Left kidney (tissue), 1 donor: ENCODE measurements at regions not wholly inside any gene's neighbourhood (a gene's known extent, or its start where the extent isn't known, plus 50 kb on each side); places are given as distances from the start of the nearest gene placed in this dataset.

Experiments
- DNase-seq: peaks from one replicate; pipeline ENCODE4 v3.0.0-alpha.2; 2013

DNA sequence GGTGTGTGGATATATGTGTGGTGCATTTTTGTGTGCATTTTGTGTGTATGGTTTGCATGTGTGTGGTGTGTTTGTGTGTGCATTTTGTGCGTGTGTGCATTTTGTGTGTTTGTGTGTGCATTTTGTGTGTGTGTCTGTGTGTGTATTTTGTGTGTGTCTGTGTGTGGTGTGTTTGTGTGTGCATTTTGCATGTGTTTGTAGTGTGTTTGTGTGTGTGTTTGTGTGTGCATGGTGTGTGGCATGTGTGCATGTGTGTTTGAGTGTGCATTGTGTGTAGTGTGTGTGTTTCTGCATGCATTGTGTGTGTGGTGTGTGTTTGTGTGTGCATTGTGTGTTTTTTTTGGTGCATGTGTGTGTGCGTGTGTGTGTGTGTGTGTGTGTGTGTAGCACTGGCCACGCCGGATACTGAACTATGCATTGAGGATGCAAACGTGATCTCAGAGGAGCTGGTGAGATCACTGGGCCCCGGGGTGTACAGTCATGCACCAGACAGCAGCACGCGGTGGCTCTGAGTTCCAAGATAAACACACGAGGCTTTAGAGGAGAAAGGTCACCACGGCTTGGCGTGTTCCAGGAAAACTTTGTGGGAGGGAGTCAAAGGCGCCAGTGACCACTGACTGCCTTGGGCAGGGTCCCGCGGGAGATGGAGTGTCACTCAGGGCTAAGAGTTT lies 106.6 kb upstream of the SHH start:
- peak; percentile 27 for DNase-seq

DNA sequence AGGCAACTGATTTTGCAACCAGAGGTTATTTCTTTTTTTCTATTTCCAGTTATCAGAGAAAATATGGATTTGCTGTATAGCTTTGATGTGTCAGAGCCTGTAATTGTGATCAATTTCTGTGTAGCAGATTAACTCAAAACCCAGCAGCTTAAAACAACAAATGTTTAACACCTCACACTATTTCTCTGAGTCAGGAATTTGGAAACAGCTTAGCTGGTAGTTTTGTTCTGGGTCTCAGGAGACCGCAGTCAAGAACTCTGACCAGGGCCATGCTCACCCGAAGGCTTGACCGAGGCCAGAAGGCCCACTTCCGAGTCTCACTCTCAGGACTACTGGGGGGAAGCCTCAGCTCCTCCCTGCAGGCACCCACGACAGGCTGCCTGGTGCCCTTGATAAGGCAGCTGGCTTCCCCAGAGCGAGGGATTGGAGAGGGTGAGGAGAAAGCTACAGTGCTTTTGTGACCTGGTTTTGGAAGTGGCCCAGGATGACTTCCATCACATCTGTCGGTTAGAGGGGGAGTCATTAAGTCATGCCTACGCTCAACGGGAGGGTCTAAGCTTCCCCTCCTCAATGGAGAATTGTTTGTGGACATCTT lies 105.7 kb upstream of the SHH start:
- DNase-seq: no peak

DNA sequence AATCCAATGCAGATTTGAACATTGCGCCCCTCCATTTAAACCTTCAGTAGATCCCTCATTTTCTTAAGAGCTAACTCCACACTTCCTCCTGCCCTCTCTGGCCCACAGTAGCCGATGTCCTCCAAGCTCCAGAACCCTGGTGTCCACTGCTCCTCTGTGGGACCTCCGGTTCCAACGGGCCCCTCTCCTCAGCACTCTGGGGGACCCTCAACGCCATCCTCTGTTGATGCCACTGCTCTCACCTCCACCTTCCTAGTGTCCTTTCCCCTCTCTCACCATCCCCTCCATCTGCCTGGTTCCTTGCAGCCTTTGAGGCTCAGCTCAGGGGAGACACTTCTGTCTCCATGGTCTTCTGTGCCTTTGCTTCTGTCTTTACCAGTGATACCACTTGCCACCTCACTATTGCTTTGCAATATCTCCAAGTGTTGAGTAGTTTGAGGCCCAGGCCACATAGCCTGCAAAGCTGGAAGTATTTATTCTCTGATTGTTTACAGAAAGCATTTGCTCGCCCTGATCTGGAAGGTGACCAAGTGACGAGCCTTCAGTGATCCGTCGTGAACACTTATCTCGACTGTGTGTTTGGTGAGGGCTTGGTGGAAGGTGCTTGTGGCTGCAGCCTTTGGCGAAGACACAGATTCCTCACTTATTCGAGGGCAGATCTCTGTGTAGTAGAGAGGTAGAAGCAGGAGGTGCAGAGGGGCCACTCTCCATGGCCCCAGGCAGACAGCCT lies 104.8 kb upstream of the SHH start:
- no peak for DNase-seq

DNA sequence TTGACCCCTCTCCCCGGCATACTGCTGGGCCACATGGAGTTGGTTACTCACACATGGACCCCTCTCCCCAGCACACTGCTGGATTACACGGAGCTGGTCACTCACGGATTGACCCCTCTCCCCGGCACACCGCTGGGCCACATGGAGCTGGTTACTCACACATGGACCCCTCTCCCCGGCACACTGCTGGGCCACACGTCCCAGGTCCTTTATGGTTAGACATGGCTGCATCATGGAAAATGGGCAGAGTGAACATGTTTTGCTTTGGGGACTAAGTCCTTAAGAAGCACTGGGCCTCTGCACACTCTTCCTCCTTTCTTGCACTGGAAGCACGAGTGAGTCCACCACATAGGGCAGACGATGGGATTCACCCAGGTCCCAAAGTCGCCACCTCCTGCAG lies 102.1 kb upstream of the SHH start:
- DNase-seq: no peak

DNA sequence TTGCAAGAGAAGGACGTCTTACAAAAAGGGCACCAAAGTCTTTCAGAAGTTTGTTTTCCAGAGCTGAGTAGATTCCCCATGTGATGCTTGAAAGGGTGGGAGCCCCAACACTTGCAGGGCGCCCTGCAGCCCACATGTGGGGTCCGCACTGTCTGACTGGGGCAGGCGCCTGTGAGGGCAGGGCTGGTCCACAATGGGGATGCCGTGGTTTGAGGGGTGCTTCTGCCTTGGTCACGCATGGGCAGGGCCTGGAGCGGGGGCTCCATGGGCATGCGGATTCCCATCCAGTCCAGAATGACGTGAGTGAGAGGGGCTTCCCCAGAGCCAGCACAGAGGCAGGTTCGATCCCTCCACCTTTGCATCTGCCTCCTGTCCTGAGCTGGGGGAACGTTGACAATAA lies 101.5 kb upstream of the SHH start:
- DNase-seq: no peak

DNA sequence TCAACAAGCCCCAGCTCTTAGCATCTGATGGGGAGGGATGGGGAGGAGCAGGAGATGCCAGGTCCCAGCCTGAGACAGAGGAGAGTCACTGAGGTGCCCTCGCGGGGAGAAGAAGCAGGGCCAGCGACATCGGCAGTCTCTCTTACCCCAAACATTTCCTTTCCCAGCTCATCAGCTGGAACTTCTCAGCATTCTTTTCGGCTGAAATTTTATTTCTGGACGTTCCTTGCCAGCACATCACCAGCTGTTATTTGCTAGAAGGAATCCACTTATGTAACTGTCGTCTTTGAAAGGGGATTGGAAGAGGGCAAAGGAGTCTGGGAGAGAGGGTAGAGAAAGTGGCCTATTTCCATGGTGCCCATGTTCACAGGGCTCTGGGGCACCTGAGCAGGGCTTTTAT lies 101.0 kb upstream of the SHH start:
- peak; percentile 24 for DNase-seq

DNA sequence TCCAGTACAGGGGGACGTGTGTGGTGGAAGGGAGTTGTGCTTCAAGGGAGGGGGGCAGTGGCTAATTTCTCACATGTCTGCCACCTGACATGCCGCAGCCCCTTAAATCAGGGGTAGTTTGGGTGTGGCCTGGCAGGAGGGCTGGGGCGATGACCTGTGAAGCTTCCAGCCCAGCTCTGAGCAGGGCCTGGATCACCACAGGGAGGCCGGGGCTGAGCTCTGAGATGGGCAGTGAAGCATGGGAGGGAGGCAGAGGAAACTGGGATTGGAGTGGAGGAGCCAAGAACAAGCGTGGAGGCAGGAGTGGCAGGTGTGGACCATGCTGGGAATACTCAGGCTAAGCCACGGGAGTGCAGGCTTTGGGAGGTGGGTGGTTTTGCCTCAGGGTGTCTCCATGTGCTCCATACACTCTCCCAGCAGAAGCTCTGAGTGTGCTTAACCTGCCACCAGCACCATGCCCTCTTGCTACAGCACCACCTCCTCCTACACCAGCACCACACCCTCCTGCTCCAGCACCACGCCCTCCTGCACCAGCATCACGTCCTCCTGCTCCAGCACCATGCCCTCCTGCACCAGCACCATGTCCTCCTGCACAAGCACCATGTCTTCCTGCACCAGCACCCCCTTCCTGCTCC lies 99.3 kb upstream of the SHH start:
- DNase-seq: no peak

DNA sequence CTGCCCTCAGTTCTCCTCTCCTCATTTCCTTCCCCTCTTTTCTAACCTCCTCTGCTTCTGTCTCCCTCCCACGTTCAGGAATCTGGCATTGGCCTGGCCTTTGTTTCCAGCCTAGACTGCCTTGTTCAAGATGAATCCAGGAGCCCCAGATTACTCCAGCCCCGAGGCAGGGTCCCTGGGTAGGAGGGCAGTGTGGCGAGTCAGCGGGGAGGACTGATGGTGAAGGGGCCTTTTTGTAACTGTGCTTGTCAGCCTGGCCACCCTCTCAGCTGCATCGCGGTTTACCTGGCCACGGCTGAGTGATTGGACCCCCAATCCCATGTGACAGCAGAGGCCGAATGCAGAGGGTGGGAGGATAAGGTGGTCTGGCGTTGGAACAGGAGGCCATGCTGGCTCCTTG lies 96.1 kb upstream of the SHH start:
- no peak for DNase-seq

DNA sequence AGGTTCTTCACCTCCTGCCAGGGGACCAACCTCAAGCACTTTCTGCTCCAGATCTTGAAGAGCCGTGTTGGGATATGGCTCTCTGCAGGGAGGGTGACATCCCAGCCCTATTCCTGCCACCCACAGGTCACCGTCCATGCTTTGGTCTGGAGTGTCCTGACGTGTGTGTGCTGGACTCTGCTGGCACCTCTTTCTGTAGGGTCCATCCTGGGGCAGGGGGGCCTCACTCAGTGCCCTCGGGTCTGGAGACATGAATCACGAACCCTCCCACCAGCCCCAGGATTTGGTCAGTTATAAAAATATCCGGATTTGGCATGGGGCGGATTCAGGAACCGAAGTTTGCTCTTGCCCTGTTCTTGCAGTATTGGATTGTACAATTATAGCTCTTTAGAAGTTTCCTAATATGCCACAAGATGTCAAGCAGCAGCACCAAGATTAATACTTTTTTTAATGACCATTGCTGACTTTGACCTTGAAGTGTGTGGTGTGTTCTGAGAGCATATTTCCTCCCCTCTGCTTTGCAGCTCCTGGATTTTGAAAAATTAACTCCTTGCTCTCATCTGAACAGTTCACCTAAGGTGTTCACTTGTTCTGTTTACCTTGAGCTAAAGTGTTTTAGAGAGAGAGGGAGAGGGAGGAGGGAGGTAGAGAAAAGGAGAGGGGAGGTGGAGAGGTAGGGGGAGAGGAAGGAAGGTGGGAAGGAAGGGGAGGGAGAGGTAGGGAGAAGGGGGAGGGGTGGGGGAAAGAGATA lies 95.4 kb upstream of the SHH start:
- no peak for DNase-seq

DNA sequence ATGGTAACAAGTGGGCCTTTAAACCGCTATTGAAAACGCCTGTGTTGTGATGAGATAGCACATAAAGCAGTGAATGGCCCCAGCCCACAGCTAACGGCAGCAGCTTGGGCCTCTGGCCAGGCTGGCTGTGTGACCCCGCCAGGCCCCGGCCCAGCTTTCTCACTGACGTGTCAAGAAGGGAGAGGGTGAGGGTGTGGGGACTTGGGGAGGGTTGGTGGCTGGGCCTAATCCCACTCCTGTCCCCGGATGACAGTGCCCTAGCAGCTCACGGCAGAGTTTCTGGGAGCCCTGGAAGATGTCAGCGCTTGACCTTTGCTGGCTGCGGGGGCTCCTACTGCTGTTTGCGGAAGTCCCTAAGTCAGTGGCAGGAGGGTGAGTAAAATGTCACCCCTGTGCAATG lies 88.9 kb upstream of the SHH start:
- DNase-seq: no peak

DNA sequence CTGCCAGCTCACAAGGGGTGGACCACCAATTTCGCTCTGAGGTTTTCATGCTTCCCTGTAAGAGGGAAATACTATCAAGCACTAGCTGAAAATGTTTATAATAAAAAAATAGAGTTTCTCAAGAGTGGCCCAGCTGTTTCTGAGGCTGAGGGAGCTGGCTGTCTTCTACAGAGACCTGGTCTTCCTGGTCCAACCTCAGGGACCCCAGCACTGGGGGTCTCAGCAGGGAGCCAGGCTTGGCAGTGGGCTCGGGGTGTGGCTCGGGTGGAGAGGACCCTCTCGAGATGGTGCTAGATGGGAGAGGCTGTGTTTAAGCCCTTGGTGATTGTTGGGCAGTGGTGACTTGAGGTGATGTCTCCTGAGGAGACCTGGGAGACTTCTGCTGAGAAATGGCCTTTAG lies 87.3 kb upstream of the SHH start:
- no peak for DNase-seq

DNA sequence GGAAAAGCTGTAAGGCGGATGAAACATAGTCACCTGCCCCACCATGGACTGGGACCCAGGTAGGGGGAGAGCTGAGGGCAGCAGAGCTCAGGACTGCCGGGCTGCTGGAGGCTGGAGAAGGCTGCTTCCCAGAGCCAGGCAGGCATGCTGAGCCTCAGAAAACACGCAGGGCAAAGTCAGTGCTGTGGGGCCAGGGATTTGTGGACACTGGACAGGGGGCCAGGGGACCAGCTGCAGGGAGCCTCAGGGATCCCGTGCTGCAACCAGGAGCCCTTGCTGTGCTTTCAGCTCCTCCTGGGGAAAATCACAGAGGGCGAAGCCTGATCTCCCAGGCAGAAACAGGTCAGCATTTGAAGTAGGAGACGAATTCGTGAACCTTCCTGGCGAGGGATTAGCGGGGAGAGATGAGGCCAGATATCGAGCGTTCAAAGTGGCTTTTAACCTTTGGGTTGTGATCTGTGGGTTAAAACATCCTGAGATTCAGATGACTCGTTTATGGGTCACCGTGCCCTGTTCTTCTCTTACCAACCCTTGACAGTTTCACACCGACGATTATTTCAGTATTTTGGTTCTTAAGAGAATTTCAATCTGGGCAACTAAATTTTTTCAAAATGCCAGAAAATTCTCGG lies 85.6 kb upstream of the SHH start:
- no peak for DNase-seq

DNA sequence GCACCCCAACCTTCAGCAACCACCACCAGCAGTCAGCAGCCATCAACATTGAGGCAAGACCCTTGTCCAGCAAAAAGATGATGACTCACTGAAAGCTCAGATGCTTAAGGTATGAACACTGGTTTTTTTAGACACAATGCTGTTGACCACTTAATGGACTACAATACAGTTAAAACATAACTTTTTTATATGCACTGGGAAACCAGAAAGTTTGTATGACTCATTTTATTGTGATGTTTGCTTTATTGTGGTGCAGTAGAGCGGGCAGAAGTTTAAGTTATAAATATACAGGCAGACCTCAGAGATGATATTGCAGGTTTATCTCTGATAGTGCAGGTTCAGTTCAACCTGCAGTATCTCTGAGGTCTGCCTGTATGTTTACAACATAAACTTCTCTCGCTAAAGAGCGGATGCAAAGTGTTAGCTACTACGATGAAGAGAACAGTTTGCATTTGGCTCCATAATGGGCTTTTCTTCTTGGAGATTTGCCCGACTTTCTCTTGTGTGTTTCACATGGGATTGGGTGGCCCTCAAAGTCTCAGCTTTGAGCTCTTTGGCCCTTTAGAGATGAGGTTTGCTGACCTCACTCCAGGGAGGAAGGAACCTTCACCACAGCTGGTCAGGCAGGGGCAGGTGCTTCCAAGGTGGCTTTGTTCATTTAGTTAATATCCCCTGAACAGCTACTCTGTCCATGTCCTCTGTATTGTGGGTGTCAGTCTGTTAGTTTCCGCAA lies 84.4 kb upstream of the SHH start:
- no peak for DNase-seq

DNA sequence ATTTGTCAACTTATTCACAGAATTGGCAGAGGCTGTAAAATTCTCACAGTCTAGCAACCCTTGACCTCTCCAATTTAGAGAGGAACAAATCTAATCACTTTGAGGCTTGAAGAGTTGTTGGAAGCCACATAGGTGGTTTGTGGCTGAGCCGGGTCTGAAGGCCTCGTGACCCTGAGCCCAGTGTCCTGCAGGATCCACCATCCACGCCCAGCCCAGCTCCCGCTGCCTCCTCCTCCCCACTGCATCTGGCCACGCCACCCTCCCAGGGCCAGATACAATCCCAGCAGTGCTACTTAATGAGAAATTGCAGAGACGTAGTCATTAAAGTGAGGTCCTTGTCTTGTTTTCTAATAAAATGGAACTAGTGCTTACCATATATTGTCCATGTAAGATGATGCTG lies 81.4 kb upstream of the SHH start:
- DNase-seq: no peak

DNA sequence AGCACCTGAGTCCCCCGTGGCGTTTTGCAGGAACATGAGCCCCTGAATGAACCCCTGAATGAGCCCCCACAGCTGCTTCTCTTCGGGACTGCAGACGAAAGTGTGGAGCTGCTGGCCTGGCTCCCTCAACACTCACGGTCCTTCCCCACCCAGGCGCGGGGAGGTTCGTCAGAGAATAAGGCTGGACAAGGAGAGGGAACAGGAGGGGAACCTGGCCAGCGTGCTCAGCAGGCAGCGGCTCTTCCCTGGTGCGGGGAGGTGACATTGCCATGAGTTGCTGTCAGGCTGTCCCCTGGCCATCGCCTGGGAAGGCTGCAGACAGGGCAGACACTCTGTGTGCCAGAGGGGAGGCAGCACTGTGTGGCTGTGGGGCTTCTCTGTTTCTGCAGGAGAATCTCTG lies 80.9 kb upstream of the SHH start:
- no peak for DNase-seq

DNA sequence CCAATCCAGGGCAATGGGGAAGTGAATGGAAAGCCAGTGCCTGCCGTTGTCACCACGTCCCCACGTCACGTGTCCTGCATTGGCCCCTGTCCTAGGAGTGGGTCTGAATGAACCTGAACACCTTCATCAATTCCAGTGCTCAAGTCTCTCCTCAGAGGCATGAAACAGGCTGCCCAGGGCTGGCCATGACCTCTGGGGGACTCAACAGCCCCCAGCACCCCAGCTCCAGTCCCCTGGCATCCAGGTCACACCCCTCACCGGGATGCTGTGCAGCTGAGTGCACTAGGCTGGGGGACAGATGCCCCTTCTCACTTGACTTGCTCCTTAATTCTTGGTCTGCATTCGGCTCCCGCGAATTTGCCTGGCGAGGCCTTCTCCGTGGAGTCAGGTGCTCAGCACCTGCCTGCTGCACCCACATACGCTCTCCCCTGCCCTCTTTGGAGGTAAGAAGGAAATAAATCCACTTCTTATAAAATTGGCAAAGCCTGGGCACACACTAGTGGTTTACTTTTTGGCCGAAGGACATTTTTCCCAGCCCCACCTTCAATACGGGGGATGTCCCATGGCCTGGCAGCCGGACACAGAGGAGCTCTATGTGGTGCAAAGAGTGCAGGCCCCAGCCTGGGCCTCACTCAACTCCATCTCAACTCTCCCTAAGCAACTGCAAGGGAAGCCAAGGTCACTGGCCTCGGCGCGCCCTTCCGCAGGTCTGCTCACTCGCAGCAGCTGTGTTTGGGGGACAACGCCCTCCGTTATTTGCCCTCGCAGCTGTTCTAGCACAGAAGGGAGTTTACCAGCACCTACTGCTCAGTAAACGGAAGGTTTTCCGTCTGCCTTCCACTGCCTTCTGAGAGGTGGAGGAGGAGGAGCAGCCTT lies 77.6 kb upstream of the SHH start:
- no peak for DNase-seq

DNA sequence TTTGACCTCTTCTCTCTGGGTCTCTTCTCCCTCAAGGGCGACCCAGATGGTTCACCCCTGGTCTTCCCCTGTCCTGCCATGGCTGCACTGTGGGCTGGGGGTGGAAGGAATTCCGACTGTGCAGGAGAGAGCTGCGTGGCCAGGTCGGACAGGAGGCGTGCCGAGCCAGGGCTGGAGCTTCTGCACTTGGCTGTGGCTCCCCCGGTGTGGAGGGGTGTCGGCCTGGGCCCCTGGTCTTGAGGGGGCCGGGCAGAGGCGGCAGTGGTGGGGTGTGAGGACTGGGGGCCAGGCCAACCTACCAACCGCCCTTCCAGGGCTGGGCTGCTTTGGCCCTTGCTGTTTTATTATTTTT lies 74.9 kb upstream of the SHH start:
- DNase-seq: no peak

DNA sequence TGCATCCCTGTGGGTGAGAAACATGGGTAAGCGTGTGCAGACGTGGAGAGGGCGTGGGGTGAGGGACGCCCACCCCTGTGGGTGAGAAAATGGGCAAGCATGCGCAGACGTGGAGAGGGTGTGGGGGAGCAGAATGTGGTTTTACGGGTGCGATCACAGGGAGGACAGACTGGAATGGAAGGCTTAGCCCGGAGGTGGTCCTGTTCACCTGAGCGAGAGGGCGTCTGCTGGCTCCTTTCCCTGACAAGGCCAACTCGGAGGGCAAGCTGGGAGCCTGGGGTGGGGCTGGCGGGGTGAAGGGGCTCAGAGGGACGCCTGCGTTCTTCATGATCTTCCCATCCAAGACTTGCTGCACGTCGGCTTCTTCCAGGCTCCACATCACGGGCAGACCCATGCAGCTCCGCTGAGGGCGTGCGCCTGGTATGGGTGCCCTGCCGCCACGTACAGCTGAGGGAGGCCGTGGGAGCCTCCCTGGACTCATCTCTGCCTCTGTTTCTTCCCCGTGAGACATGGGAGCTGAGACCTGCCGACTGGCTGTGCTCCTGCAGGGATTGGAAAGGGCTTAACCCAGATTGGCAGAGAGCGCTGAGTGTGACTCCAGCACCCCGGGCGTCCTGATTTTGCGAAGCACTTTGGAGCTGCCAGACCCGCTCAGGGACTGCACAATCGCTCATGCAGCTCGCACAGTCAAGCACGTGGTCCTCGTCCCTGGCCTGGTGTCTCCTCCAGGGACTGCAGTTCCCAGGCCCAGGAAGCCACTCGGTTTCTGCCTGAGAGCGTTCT lies 74.3 kb upstream of the SHH start:
- DNase-seq: no peak
